Frontal cortex (tissue), 3 donors: ENCODE measurements at regions not wholly inside any gene's neighbourhood (a gene's known extent, or its start where the extent isn't known, plus 50 kb on each side); places are given as distances from the start of the nearest gene placed in this dataset.
"Not testable (repeated sequence)": the region's sequence is repeated elsewhere in the genome, so short reads cannot be mapped to it uniquely, and the experiment has no call there.

ENCODE experiments used
- DNase-seq, 2 donors: peaks; one replicate each; pipeline ENCODE4 v3.0.0; 2012; ENCODE audit warnings: low spot score in 2 of 2
- FAIRE-seq: peaks from 2 replicates; lab custom pipeline; 2012; peaks lifted over from hg19 to GRCh38; lab: Jason Lieb, UNC
- donor health status: control.
- donor health status: control.
- donor health status: control.

DNA sequence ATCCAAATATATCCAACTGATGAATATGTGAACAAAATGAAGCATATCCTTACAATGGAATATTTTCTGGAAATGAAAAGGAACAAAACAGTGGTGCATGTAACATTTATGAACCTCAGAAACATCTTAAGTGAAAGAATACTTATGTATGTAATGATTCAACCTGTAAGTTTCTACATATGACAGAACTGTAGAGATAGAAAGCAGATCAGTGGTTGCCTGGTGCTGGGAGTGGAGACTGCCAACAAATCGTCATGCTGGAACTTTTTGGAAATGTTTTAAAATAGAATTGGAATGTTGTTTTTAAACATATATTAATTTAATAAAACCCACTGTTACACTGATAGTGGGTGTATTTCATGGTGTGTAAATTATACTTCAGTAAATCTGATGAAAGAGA is 667.5 kb downstream of the RAPGEF2 start:
- DNase-seq = no peak
- no peak for FAIRE-seq

GRCh38 chr4:159770969-159771368 is 668.1 kb downstream of the RAPGEF2 start:
- FAIRE-seq = no peak
- DNase-seq = no peak

GRCh38 chr4:159776961-159777360 is 674.1 kb downstream of the RAPGEF2 start:
- DNase-seq (no peak), FAIRE-seq (no peak)

- DNase-seq (no peak), FAIRE-seq (no peak)
Measured at GRCh38 chr4:159777689-159778088, 674.8 kb downstream of the RAPGEF2 start.

DNA sequence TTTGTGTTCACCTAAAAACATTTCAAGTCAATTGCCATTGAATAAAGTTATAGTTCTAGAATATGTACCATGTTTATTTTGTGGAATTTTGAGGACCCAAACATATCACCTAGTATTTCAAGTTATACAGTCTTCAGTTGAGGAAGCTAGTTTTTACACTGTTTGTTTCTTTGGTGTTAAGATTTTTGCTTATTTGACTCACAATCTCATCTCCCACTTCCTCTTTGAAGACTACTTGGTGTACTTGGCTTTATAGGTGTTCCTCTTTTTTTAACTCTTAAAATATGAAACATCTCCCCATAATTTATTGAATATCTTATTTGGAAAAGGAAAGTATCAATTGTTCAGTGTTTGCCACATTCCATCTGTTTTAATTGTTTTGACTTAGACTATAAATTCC is 675.4 kb downstream of the RAPGEF2 start:
- FAIRE-seq (no peak), DNase-seq (no peak)

GRCh38 chr4:159779716-159780115 is 676.8 kb downstream of the RAPGEF2 start:
- no peak for DNase-seq
- FAIRE-seq = no peak

DNA sequence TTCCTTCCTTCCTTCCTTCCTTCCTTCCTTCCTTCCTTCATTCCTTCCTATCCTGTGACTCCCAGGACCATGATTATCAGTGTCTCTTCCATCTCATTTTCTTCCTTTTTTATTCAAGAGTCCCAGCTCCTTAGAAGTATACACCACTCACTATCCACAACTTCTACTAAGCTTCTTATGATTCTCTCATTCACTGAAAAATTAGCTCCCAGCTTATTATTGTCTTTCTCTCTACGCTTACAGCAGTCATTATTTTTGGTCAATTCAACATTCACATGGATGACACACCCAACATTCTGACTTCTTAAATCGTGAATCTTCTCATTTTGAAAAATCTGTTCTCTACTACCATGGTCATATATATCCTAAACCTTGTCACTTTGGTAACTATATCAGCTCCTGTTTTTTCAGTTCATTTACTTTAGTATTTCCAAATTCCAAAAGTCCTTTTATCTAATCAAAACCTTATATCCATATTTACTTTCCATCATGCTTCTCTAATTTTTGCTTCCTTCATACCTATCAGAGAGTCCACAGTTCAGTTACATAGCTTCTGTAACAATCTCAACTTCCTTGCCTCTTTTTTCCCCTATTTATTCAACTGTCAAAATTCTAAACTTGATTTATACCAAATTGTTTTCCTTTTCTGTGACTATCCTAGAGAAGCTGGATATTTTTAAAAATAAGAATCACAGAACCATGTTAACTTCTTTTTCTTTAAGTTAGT is 677.5 kb downstream of the RAPGEF2 start:
- FAIRE-seq (no peak), DNase-seq (no peak)

GRCh38 chr4:159787901-159788300 is 685.0 kb downstream of the RAPGEF2 start:
- no peak for DNase-seq
- no peak for FAIRE-seq

DNA sequence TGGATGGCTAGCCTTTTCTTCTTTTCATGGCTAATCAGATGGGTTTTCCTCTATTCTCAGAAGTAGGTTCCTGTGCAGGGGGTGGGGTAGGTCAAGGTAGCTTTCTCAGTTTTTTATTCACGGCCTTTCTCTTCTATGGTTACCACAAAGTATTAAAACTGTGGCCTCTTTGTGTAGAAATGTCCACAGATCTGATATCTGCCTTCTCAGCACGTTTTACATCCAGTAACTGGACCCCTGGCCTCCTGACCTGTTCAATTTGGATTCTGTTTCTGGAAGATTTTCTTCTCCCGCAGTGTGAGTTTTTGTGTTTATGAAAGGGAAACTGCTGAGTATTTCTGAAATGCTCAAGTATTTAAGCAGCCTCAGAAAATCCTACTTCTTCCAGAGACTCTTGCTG is 688.5 kb downstream of the RAPGEF2 start:
- FAIRE-seq = no peak
- DNase-seq = no peak

DNA sequence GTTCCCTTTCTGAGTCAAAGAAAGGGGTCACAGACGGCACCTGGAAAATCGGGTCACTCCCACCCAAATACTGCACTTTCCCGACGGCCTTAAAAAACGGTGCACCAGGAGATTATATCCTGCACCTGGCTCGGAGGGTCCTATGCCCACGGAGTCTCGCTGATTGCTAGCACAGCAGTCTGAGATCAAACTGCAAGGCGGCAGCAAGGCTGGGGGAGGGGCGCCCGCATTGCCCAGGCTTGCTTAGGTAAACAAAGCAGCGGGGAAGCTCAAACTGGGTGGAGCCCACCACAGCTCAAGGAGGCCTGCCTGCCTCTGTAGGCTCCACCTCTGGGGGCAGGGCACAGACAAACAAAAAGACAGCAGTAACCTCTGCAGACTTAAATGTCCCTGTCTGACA is 701.7 kb downstream of the RAPGEF2 start:
- not testable (repeated sequence) for FAIRE-seq, DNase-seq

GRCh38 chr4:159823743-159824142 is 720.9 kb downstream of the RAPGEF2 start:
- DNase-seq = no peak
- FAIRE-seq = no peak

- no peak for FAIRE-seq
Measured at GRCh38 chr4:159828687-159829086, 725.8 kb downstream of the RAPGEF2 start.

DNA sequence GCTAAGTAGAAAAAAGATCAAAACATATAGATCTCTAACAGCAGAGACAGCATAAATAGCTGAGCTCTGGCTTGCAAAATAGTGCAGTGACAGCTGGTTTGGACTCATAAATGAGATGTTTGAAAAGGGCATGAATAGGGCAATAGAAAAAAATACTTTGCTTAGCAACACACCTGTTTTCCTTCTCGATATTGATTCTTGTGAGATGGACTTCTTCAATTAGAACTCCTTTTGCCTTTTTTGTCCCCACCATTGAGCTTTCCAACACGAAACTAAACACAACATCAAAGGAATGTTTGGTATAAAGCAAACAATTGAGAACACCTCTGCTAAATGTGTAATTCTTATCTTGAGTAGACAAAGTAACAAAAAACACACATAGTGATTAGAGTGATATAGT is 726.3 kb downstream of the RAPGEF2 start:
- FAIRE-seq = no peak
- no peak for DNase-seq

More at GRCh38 chr4:159828687-159829086, 725.8 kb downstream of the RAPGEF2 start:
- no peak for DNase-seq

GRCh38 chr4:159837071-159837470 is 734.2 kb downstream of the RAPGEF2 start:
- FAIRE-seq (no peak), DNase-seq (no peak)

DNA sequence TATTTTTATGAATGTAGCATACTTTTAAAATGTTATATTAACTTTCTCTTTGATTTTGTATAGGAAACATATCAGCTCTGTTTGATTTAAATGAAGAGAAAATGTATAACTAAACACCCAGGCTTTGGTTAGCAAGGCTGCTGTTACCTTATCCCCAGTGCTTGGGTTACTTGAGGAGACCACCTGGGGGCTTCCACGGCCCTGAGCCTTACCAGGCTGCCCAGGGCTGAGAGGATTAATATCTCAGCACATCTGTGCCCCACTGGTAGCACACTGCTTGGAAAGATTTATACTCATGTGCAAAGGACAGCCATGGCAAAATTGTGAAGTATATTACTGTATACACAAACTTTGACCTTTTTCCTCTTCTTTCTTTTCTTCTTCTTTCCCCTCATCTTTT is 752.9 kb downstream of the RAPGEF2 start:
- FAIRE-seq = no peak
- DNase-seq = no peak

DNA sequence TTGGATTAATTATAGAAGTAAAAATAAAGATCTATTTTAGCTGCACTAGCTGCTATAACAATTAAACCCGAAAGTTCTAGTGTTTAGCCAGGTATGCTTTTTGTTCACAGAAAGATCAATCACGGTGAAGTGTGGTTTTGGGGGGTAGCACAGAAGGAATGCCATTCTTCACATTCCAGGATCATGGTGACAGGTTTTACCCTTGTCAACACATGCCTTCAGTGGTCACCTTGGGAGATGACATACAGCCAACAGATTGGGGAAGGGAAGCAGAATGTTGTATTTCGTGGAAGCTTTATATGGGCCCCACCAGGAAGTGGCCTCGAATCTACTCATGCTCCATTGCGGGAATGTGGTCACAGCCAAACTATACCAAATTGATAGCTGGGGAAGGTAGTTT is 753.6 kb downstream of the RAPGEF2 start:
- no peak for DNase-seq
- no peak for FAIRE-seq

DNA sequence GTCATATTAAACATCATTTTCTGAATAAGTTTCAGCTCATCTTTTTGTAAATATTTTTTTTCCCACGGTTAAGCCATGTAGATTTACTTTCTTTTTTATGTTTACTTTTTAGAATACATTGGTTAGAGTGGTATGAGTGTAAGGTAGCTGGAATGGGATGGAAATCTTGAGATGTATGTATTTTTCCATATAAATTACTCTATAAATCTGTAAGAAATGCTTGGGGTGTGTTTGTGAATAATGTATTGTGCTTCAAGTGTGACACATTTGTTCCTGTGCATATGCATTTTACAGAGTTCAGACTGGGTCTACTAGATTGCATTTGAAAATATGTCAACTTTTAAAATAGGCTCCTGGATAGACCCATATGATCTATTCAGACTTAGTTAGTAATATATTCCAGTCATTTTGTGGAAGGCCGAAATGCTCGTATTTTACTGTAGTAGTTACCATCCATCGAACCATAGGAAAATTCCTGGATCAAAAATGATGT is 756.8 kb downstream of the RAPGEF2 start:
- FAIRE-seq (no peak), DNase-seq (no peak)

DNA sequence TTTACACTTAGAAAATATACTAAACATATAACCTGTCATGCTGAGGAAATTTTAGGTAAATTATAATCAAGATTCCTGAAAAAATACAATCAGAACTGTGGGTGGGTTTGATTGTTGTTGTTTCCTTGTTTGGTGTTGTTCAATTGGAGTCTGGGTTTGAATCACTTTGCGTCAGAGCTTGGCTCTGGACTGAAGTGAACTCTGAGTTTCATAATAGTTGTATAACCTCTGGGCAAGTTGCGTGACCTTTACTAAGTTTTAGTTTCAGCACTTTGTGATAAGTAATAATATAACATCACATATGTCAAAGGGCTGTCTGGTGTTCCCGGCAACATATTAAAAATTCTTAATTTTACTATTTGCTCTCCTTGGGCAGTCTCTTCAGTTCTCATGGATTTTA is 758.1 kb downstream of the RAPGEF2 start:
- FAIRE-seq (no peak), DNase-seq (no peak)

GRCh38 chr4:159864337-159864736 is 761.5 kb downstream of the RAPGEF2 start:
- DNase-seq (no peak), FAIRE-seq (no peak)

- FAIRE-seq (no peak), DNase-seq (no peak)
Measured at GRCh38 chr4:159867673-159868072, 764.8 kb downstream of the RAPGEF2 start.

- FAIRE-seq, DNase-seq: not testable (repeated sequence)
Measured at GRCh38 chr4:159868936-159869335, 766.1 kb downstream of the RAPGEF2 start.

DNA sequence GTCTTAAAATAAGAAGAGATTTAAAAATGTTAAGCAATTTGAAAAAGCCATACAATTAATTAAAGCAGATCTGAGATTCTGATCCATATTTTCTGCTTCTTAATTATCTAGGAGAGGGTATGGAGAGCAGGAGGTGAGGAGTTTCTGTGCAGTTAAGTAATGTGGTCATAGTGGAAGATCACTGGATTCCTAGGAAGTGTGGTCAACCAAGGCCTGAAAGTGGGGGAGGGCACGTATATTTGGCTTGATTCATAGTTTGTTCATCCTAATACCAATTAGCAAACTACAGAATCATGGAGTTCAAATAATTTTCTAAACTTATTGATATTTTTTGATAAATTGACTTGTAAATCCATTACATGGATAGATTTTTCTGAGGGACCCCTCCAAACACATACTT is 768.3 kb downstream of the RAPGEF2 start:
- DNase-seq = no peak
- no peak for FAIRE-seq
